K562 (cell line): ENCODE measurements at regions not wholly inside any gene's neighbourhood (a gene's known extent, or its start where the extent isn't known, plus 50 kb on each side); places are given as distances from the start of the nearest gene placed in this dataset.

Experiments
- CREB5 ChIP-seq: fragments of 250-450 bp; sonication (Bioruptor Pico); IDR thresholded peaks from 2 replicates; pipeline ENCODE4 v1.5.0; 2020; ENCODE audit warnings: mild to moderate bottlenecking
- DDX20 ChIP-seq: fragments of 450-650 bp; IDR thresholded peaks from 2 replicates; pipeline ENCODE4 v1.6.1; 2016; ENCODE audit warnings: missing genetic modification characterization, low read depth, mild to moderate bottlenecking, missing compliant biosample characterization, moderate library complexity
- ELF2 ChIP-seq: fragments of 250-450 bp; sonication (Bioruptor Pico); IDR thresholded peaks from 2 replicates; pipeline ENCODE4 v1.5.0; 2021; ENCODE audit warnings: mild to moderate bottlenecking
- ELF4 ChIP-seq: fragments of 450-650 bp; formaldehyde crosslinking; IDR thresholded peaks from 2 replicates; pipeline ENCODE4 v1.4.0; 2022; ENCODE audit warnings: missing genetic modification characterization
- MCM2 ChIP-seq: fragments of 450-650 bp; IDR thresholded peaks from 2 replicates; pipeline ENCODE4 v1.6.1; 2017; ENCODE audit warnings: low read depth, mild to moderate bottlenecking
- PPARD ChIP-seq: fragments of 250-450 bp; sonication (Bioruptor Pico); IDR thresholded peaks from 2 replicates; pipeline ENCODE4 v1.8.0; 2022; ENCODE audit warnings: inconsistent platforms, mild to moderate bottlenecking, moderate library complexity
- ZNF778 ChIP-seq: fragments of 450-650 bp; formaldehyde crosslinking; IDR thresholded peaks from 2 replicates; pipeline ENCODE4 v1.4.0; 2020; ENCODE audit warnings: mild to moderate bottlenecking, moderate library complexity
- TF ChIP-seq, protein P1 (sequence below): fragments of 450-650 bp; IDR thresholded peaks from 2 replicates; pipeline ENCODE4 v1.6.1; 2016; ENCODE audit warnings: low read depth

DNA sequence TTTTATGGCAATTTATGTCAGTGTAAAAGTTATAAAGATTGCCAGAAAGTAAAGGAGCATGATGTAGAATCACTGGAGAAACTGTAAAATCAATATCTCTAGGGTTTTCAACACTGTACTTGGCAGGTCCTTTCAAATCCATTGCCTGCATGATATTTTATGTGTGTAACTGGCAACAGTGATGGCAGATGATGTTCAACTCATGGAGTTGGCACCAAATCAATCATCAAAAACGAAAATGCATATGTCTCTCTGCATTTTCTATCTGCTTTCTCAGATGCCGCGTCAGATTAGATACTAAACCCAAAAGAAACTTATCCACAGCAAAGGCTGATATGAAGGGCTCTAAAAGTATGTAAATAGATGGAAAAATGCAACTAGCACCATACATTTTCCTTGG, 1395.5 kb upstream of the PIK3C3 start (continued):
- TF ChIP-seq, protein P1, sequence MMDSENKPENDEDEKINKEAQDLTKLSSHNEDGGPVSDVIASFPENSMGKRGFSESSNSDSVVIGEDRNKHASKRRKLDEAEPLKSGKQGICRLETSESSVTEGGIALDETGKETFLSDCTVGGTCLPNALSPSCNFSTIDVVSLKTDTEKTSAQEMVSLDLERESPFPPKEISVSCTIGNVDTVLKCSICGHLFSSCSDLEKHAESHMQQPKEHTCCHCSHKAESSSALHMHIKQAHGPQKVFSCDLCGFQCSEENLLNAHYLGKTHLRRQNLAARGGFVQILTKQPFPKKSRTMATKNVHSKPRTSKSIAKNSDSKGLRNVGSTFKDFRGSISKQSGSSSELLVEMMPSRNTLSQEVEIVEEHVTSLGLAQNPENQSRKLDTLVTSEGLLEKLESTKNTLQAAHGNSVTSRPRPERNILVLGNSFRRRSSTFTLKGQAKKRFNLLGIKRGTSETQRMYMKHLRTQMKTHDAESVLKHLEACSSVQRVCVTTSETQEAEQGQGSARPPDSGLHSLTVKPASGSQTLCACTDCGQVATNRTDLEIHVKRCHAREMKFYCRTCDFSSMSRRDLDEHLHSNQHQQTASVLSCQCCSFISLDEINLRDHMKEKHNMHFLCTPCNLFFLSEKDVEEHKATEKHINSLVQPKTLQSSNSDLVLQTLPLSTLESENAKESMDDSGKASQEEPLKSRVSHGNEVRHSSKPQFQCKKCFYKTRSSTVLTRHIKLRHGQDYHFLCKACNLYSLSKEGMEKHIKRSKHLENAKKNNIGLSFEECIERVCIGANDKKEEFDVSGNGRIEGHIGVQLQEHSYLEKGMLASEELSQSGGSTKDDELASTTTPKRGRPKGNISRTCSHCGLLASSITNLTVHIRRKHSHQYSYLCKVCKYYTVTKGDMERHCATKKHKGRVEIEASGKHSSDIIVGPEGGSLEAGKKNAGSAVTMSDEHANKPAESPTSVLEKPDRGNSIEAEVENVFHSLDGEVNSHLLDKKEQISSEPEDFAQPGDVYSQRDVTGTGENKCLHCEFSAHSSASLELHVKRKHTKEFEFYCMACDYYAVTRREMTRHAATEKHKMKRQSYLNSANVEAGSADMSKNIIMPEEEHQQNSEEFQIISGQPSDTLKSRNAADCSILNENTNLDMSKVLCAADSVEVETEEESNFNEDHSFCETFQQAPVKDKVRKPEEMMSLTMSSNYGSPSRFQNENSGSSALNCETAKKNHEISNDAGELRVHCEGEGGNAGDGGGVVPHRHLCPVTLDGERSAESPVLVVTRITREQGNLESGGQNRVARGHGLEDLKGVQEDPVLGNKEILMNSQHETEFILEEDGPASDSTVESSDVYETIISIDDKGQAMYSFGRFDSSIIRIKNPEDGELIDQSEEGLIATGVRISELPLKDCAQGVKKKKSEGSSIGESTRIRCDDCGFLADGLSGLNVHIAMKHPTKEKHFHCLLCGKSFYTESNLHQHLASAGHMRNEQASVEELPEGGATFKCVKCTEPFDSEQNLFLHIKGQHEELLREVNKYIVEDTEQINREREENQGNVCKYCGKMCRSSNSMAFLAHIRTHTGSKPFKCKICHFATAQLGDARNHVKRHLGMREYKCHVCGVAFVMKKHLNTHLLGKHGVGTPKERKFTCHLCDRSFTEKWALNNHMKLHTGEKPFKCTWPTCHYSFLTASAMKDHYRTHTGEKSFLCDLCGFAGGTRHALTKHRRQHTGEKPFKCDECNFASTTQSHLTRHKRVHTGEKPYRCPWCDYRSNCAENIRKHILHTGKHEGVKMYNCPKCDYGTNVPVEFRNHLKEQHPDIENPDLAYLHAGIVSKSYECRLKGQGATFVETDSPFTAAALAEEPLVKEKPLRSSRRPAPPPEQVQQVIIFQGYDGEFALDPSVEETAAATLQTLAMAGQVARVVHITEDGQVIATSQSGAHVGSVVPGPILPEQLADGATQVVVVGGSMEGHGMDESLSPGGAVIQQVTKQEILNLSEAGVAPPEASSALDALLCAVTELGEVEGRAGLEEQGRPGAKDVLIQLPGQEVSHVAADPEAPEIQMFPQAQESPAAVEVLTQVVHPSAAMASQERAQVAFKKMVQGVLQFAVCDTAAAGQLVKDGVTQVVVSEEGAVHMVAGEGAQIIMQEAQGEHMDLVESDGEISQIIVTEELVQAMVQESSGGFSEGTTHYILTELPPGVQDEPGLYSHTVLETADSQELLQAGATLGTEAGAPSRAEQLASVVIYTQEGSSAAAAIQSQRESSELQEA: no peak
- TF ChIP-seq ELF4 (CRISPR knock-in tag) (no peak), ELF2 (CRISPR knock-in tag) (no peak), MCM2 (no peak), DDX20 (tag) (no peak), PPARD (CRISPR knock-in tag) (no peak), ZNF778 (no peak), CREB5 (no peak)
